Smooth muscle cell (in vitro differentiated cells): ENCODE measurements at regions not wholly inside any gene's neighbourhood (a gene's known extent, or its start where the extent isn't known, plus 50 kb on each side); places are given as distances from the start of the nearest gene placed in this dataset. TPM values are rescaled to one million over a fixed set of nuclear protein-coding genes. Genes with fewer than 3 reads are reported as not detected.

Experiments used
- DNase-seq: peaks from one replicate; lab custom pipeline; 2025; ENCODE audit not compliant: unreplicated experiment; lab: John Stamatoyannopoulos, UW
- H2AFZ ChIP-seq: fragments of 200-600 bp; sonication (generic); 2 replicates; pipeline ENCODE4 v1.6.0; 2016; ENCODE audit warnings: antibody characterized with exemption, low read depth, mild to moderate bottlenecking
- H3F3A ChIP-seq: fragments of 200-600 bp; sonication (generic); 2 replicates; pipeline ENCODE4 v1.6.0; 2017; ENCODE audit warnings: antibody characterized with exemption, low read depth
- H3K27ac ChIP-seq: fragments of 200-600 bp; sonication (generic); 2 replicates; pipeline ENCODE4 v1.5.1; 2016; ENCODE audit warnings: low read depth, mild to moderate bottlenecking
- H3K27me3 ChIP-seq: fragments of 200-600 bp; sonication (generic); 2 replicates; pipeline ENCODE4 v1.6.1; 2016; ENCODE audit warnings: low read depth, mild to moderate bottlenecking
- H3K36me3 ChIP-seq: fragments of 200-600 bp; sonication (generic); 2 replicates; pipeline ENCODE4 v1.5.1; 2016; ENCODE audit warnings: low read depth
- H3K4me1 ChIP-seq: fragments of 200-600 bp; sonication (generic); 2 replicates; pipeline ENCODE4 v1.5.1; 2016; ENCODE audit warnings: low read depth
- H3K4me2 ChIP-seq: fragments of 200-600 bp; sonication (generic); 2 replicates; pipeline ENCODE4 v1.6.0; 2016; ENCODE audit warnings: mild to moderate bottlenecking
- H3K4me3 ChIP-seq: fragments of 200-600 bp; sonication (generic); 2 replicates; pipeline ENCODE4 v1.5.1; 2016; ENCODE audit warnings: mild to moderate bottlenecking
- H3K79me2 ChIP-seq: fragments of 200-600 bp; sonication (generic); 2 replicates; pipeline ENCODE4 v1.6.0; 2016; ENCODE audit warnings: low read depth, mild to moderate bottlenecking
- H3K9ac ChIP-seq: fragments of 200-600 bp; sonication (generic); 2 replicates; pipeline ENCODE4 v1.6.0; 2016; ENCODE audit warnings: low read depth
- H3K9me3 ChIP-seq: fragments of 200-600 bp; sonication (generic); replicated peaks from 2 replicates; pipeline ENCODE4 v1.5.1; 2016; ENCODE audit warnings: low read depth
- H4K20me1 ChIP-seq: fragments of 200-600 bp; sonication (generic); 2 replicates; pipeline ENCODE4 v1.6.0; 2016; ENCODE audit warnings: low read depth
- CTCF ChIP-seq: fragments of 200-600 bp; sonication (generic); IDR thresholded peaks from 2 replicates; pipeline ENCODE4 v1.5.1; 2017; ENCODE audit warnings: borderline replicate concordance, mild to moderate bottlenecking, antibody characterized with exemption; ENCODE audit not compliant: insufficient read depth, poor library complexity, severe bottlenecking
- WGBS: methylation state at CpG from one replicate; pipeline ENCODE4 v1.1.7; 2016; ENCODE audit warnings: low lambda C conversion rate; 5-methylcytosine and 5-hydroxymethylcytosine counted together
- small RNA-seq: library from RNA; depleted of rRNA; stranded (forward); fragments of <200 nt; gene quantifications from one replicate; pipeline ENCODE3, GENCODE V24; 2014

GRCh38 chr11:127052404-127052803 lies 51.8 kb upstream of the KIRREL3 start:
- Histone ChIP-seq H3K4me2 (no peak overlapping the region), H3K9me3 (no peaks in the 10 kb centered on the region), H3K9ac (no peak overlapping the region), H3K4me1 (no peaks in the 10 kb centered on the region), H3K27ac (no peak overlapping the region), H3K4me3 (no peak overlapping the region), H3K27me3 (no peaks in the 10 kb centered on the region), H4K20me1 (no peaks in the 10 kb centered on the region), H3K79me2 (no peaks in the 10 kb centered on the region), H3K36me3 (no peaks in the 10 kb centered on the region), H2AFZ (no peak overlapping the region), H3F3A (no peaks in the 10 kb centered on the region)
- DNase-seq: no peak
- TF ChIP-seq CTCF: no peak
- 71% methylated on average over 1 of the region's 1 CpG for WGBS

Small RNA genes lying in the stretch of these regions (small RNA-seq; reads per million reads assigned to genes)
- not detected for gene RN7SKP279
